SK-N-SH (cell line): ENCODE measurements at regions not wholly inside any gene's neighbourhood (a gene's known extent, or its start where the extent isn't known, plus 50 kb on each side); places are given as distances from the start of the nearest gene placed in this dataset.

ENCODE experiments used
- CTCF ChIP-seq: fragments of 200-600 bp; sonication (generic); IDR thresholded peaks from 2 replicates; pipeline ENCODE4 v1.6.1; 2017; ENCODE audit warnings: antibody characterized with exemption, mild to moderate bottlenecking, moderate library complexity
- ELF1 ChIP-seq: IDR thresholded peaks from 2 replicates; pipeline ENCODE4 v1.4.0; 2012
- IRF3 ChIP-seq: fragments of 150-350 bp; IDR thresholded peaks from 2 replicates; pipeline ENCODE4 v1.6.1; 2016; ENCODE audit warnings: mild to moderate bottlenecking, low read depth, low read length
- POLR2AphosphoS5 ChIP-seq: IDR thresholded peaks from 2 replicates; pipeline ENCODE4 v1.6.1; 2012; ENCODE audit warnings: low read depth, low read length
- REST ChIP-seq: IDR thresholded peaks from 2 replicates; pipeline ENCODE4 v1.6.1; 2012; ENCODE audit warnings: mild to moderate bottlenecking, low read depth, low read length, moderate library complexity
- SIN3A ChIP-seq: IDR thresholded peaks from 2 replicates; pipeline ENCODE4 v1.6.1; 2012; ENCODE audit warnings: low read depth, mild to moderate bottlenecking, low read length, moderate library complexity, borderline replicate concordance
- SMC3 ChIP-seq: IDR thresholded peaks from 2 replicates; pipeline ENCODE4 v1.6.1; 2012; ENCODE audit warnings: low read depth, low read length, improper control_type of control experiment
- TCF12 ChIP-seq: IDR thresholded peaks from 2 replicates; pipeline ENCODE4 v1.4.0; 2012
- USF2 ChIP-seq: fragments of 150-350 bp; IDR thresholded peaks from 2 replicates; pipeline ENCODE4 v1.6.1; 2017; ENCODE audit warnings: antibody characterized with exemption, low read length, low read depth, borderline replicate concordance

- TF ChIP-seq REST = no peak
- TF ChIP-seq CTCF = no peak
- TF ChIP-seq TCF12 = no peak
- TF ChIP-seq IRF3 = no peak
- TF ChIP-seq POLR2AphosphoS5 = no peak
- TF ChIP-seq USF2 = no peak
- TF ChIP-seq ELF1 = no peak
- TF ChIP-seq SMC3 = no peak
- TF ChIP-seq SIN3A = no peak
Observed at GRCh38 chr2:11923935-11924334, 177.5 kb downstream of the LPIN1 start.
